ENCODE measurements at regions not wholly inside any gene's neighbourhood (a gene's known extent, or its start where the extent isn't known, plus 50 kb on each side); places are given as distances from the start of the nearest gene placed in this dataset.
"Not testable (repeated sequence)": the region's sequence is repeated elsewhere in the genome, so short reads cannot be mapped to it uniquely, and the experiment has no call there.

DNA sequence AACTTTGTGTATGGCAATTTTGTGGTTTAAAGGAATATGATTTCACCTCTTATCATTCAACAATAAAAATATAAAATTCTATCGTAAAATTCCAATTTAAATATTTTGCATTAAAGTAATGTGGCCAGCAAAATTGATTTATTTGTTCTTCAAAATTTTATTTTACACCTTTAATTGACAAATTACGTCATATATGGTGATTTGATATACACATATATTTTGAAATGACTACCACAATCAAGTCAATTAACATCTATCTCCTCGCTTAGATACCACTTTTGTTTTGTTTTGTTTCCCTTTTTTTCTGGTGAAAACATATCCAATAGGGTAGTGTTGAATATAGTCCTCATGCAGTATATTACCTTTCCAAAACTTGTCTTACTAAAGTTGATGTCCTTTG is 467.6 kb upstream of the HS3ST5 start:
- Histone ChIP-seq H3K36me3 (ENCODE audit: insufficient read depth, low read length) (no peaks in the 10 kb centered on the region), H3K4me3 (ENCODE audit: low read length) (no peak overlapping the region)
- WGBS = no CpG with 5 or more reads among the region's 3 CpGs

DNA sequence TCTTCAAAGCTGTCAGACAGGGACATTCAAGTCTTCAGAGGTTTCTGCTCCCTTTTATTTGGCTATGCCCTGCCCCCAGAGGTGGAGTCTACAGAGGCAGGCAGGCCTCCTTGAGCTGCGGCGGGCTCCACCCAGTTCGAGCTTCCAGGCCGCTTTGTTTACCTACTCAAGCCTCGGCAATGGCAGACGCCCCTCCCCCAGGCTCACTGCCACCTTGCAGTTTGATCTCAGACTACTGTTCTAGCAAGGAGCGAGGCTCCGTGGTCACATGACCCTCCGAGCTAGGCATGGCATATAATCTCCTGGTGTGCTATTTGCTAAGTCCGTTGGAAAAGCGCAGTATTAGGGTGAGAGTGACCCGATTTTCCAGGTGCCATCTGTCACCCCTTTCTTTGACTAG is 462.6 kb upstream of the HS3ST5 start:
- not testable (repeated sequence) for H3K9ac ChIP-seq (ENCODE audit: low read depth, low read length); H3K36me3 ChIP-seq (ENCODE audit: insufficient read depth, low read length); H3K4me3 ChIP-seq (ENCODE audit: low read length); H3K9me3 ChIP-seq (ENCODE audit: insufficient read depth, low read depth, low read length); H3K27me3 ChIP-seq (ENCODE audit: insufficient read depth, low read length); H3K27ac ChIP-seq (ENCODE audit: low read depth, low read length); H3K4me1 ChIP-seq (ENCODE audit: insufficient read depth, low read length)
- WGBS = 96% methylated on average over 12 of the region's 12 CpGs

More for the DNA sequence above, 467.6 kb upstream of the HS3ST5 start:
- Histone ChIP-seq H3K27ac (ENCODE audit: low read depth, low read length) (no peak overlapping the region), H3K4me1 (ENCODE audit: insufficient read depth, low read length) (no peaks in the 10 kb centered on the region), H3K27me3 (ENCODE audit: insufficient read depth, low read length) (no peaks in the 10 kb centered on the region), H3K9ac (ENCODE audit: low read depth, low read length) (no peak overlapping the region), H3K9me3 (ENCODE audit: insufficient read depth, low read depth, low read length) (peaks cover 7% of the 10 kb centered on the region; the same call in 1 of the 2 replicates)

DNA sequence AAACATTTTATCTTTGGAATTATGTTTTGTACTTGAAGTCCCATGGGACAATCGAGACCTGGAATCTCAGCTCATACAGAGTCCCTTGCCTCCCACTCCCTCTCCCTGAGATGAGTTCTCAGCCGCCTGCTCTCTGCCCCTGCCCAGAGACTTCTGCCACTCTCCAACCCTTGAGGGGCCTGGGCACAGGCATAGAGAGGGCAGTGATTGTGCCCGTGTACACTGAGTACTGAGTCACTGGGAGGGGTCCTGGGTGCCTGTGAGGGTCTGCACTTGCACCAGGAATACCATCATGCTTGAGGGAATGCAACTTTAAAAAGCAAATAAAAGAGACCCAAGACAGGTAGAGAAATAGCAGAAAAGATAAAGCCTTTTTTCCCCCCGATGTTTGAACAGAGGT is 453.8 kb upstream of the HS3ST5 start:
- no peaks in the 10 kb centered on the region for H3K4me1 ChIP-seq (ENCODE audit: insufficient read depth, low read length)
- H3K9me3 ChIP-seq (ENCODE audit: insufficient read depth, low read depth, low read length) = no peaks in the 10 kb centered on the region
- 92% methylated on average over 4 of the region's 4 CpGs for WGBS
- H3K27ac ChIP-seq (ENCODE audit: low read depth, low read length) = no peak overlapping the region
- no peaks in the 10 kb centered on the region for H3K27me3 ChIP-seq (ENCODE audit: insufficient read depth, low read length)
- H3K9ac ChIP-seq (ENCODE audit: low read depth, low read length) = no peak overlapping the region
- H3K4me3 ChIP-seq (ENCODE audit: low read length) = no peak overlapping the region
- no peaks in the 10 kb centered on the region for H3K36me3 ChIP-seq (ENCODE audit: insufficient read depth, low read length)

DNA sequence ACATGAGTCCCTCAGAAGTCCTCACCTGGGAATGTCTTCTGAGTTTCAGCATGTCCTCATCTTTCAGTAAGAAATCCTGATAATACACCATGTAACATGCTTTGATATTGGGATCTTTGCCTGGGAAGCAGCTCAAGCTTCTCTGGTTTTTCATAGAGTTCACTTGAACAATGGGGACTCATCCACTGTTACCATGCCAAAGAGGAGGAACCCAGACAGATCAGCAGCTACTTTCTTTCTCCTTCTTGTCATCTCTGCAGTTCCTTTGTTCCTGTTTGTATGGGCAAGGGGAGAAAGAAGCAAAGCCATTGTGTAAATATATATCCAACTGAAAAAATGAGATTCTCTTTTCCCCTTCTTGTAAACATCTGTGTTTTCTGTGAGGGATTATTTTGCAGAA is 450.6 kb upstream of the HS3ST5 start:
- no peaks in the 10 kb centered on the region for H3K27me3 ChIP-seq (ENCODE audit: insufficient read depth, low read length)
- no peak overlapping the region for H3K4me3 ChIP-seq (ENCODE audit: low read length)
- no peaks in the 10 kb centered on the region for H3K4me1 ChIP-seq (ENCODE audit: insufficient read depth, low read length)
- H3K9me3 ChIP-seq (ENCODE audit: insufficient read depth, low read depth, low read length) = no peaks in the 10 kb centered on the region
- no peak overlapping the region for H3K27ac ChIP-seq (ENCODE audit: low read depth, low read length)
- no peak overlapping the region for H3K9ac ChIP-seq (ENCODE audit: low read depth, low read length)
- H3K36me3 ChIP-seq (ENCODE audit: insufficient read depth, low read length) = no peaks in the 10 kb centered on the region

DNA sequence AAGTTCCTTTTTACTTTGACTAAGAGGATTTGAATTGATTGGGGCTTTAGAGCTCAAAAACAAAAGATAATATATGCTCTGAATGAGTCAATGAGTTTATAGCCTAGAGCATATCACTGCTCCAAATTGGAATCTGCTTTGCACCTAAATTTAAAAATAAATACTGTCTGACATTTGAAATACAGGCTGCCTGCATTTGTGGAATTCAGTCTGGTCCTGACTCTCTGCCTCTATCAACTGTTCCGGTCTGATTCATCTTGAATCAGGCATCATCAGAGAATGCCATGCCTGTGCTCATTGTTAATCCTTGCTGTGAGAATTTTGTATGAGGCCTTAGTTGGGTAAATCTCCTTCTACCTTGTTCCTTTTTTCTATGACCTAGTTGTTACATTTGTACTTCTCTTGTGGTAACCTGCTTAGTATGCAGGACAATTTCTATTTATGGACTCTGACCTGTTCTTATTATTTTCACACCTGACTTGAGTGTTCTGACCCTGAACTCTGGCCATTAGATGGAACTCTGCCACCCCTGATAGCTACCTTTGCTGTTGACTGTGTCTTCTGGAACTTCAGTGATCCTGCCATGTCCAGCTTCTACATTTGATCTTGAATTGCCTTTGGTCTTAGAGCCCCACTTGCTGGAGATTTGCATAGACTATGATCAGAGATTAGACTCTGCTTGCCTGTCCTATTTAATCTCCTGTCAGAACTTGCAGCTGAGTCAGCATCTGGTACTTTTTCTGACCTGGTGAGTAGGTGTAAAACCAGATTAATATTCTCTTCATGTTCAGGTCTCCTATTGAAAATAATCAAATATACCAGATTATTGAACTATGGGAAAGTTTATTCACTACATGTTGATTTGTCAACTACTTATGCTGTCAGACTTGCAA is 442.7 kb upstream of the HS3ST5 start:
- Histone ChIP-seq H3K27ac (ENCODE audit: low read depth, low read length) (no peak overlapping the region), H3K36me3 (ENCODE audit: insufficient read depth, low read length) (no peaks in the 10 kb centered on the region), H3K4me3 (ENCODE audit: low read length) (no peak overlapping the region), H3K4me1 (ENCODE audit: insufficient read depth, low read length) (no peaks in the 10 kb centered on the region), H3K9ac (ENCODE audit: low read depth, low read length) (no peak overlapping the region), H3K27me3 (ENCODE audit: insufficient read depth, low read length) (no peaks in the 10 kb centered on the region), H3K9me3 (ENCODE audit: insufficient read depth, low read depth, low read length) (peaks cover 7% of the 10 kb centered on the region; the same call in 1 of the 2 replicates)
- 97% methylated on average over 1 of the region's 1 CpG for WGBS

DNA sequence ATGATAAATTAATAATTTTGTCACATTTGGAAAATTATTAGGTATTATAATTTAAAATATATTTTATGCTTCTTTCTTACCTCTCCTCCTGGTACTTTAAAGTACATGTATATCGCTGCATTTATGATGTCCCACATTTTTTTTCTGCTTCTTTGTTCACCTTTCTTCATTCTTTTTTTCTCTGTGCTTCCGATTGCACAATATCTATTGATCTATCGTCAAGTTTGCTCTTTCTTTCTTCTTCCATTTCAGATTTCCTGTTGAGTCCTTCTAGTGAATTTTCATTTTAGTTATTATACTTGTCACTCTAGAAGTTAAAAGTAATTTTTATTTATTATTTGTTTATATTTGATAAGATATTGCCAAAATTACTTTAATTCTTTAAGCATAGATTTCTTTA is 441.0 kb upstream of the HS3ST5 start:
- 80% methylated on average over 3 of the region's 3 CpGs for WGBS
- Histone ChIP-seq H3K9ac (ENCODE audit: low read depth, low read length) (no peak overlapping the region), H3K27me3 (ENCODE audit: insufficient read depth, low read length) (no peaks in the 10 kb centered on the region), H3K4me1 (ENCODE audit: insufficient read depth, low read length) (no peaks in the 10 kb centered on the region), H3K9me3 (ENCODE audit: insufficient read depth, low read depth, low read length) (peaks cover 7% of the 10 kb centered on the region; the same call in 1 of the 2 replicates), H3K27ac (ENCODE audit: low read depth, low read length) (no peak overlapping the region), H3K36me3 (ENCODE audit: insufficient read depth, low read length) (no peaks in the 10 kb centered on the region), H3K4me3 (ENCODE audit: low read length) (no peak overlapping the region)

DNA sequence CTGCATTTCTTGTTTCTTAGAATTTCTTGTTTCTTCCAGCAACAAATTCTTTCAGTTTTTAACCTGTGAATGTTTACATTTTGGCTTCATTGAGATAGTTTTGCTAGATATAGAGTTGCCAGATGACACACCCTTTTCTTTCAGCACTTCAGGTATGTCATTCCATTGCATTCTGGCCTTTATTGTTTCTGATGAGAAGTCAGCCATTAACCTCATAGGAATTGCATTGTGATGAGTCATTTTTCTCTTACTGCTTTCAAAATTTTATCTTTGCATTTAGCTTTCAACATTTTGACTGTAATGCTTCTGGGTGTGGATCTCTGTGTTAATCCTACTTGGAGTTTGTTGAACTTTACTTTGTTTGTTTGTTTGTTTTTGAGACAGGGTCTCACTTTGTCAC is 440.3 kb upstream of the HS3ST5 start:
- Histone ChIP-seq H3K27ac (ENCODE audit: low read depth, low read length) (no peak overlapping the region), H3K9me3 (ENCODE audit: insufficient read depth, low read depth, low read length) (peaks cover 7% of the 10 kb centered on the region; the same call in 1 of the 2 replicates), H3K4me3 (ENCODE audit: low read length) (no peak overlapping the region), H3K27me3 (ENCODE audit: insufficient read depth, low read length) (no peaks in the 10 kb centered on the region), H3K9ac (ENCODE audit: low read depth, low read length) (no peak overlapping the region), H3K36me3 (ENCODE audit: insufficient read depth, low read length) (no peaks in the 10 kb centered on the region), H3K4me1 (ENCODE audit: insufficient read depth, low read length) (no peaks in the 10 kb centered on the region)

DNA sequence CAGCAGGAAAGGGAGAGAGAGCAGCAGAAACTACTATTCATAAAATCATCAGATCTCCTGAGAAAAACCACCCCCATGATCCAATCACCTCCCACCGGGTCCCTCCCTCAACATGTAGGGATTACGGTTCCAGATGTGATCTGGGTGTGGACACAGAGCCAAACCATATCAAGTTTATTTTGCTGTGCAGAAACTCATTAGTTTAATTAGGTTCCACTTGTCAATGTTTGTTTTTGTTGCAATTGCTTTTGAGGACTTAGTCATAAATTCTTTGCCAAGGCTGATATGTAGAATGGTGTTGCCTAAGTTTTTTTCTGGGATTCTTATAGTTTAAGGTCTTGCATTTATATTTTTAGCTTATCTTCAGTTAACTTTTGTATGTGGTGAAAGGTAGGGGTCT is 422.0 kb upstream of the HS3ST5 start:
- no peaks in the 10 kb centered on the region for H3K36me3 ChIP-seq (ENCODE audit: insufficient read depth, low read length)
- no peak overlapping the region for H3K27ac ChIP-seq (ENCODE audit: low read depth, low read length)
- WGBS = 97% methylated on average over 2 of the region's 2 CpGs
- no peaks in the 10 kb centered on the region for H3K9me3 ChIP-seq (ENCODE audit: insufficient read depth, low read depth, low read length)
- no peak overlapping the region for H3K4me3 ChIP-seq (ENCODE audit: low read length)
- no peaks in the 10 kb centered on the region for H3K27me3 ChIP-seq (ENCODE audit: insufficient read depth, low read length)
- H3K4me1 ChIP-seq (ENCODE audit: insufficient read depth, low read length) = no peaks in the 10 kb centered on the region
- no peak overlapping the region for H3K9ac ChIP-seq (ENCODE audit: low read depth, low read length)

DNA sequence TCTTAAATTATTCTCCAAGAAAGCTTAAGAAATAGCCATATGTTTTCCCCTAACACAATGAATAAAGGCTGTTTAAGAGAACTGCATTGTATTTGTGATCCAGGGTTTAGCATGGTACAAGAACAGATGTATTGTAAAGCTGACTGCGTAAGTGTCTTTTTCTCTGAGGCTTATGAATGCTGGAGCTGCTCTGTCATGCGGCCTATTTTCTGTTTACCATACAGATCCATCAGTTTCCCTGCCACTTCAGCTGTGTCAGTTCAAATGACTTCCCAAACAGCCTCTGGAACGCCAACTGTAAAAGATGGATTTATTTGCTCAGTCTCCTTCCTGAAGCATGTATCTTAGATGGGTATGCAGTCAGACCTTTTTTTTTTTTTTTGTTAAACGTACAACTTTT is 419.3 kb upstream of the HS3ST5 start:
- WGBS = 90% methylated on average over 4 of the region's 4 CpGs
- Histone ChIP-seq H3K4me3 (ENCODE audit: low read length) (no peak overlapping the region), H3K4me1 (ENCODE audit: insufficient read depth, low read length) (no peaks in the 10 kb centered on the region)

DNA sequence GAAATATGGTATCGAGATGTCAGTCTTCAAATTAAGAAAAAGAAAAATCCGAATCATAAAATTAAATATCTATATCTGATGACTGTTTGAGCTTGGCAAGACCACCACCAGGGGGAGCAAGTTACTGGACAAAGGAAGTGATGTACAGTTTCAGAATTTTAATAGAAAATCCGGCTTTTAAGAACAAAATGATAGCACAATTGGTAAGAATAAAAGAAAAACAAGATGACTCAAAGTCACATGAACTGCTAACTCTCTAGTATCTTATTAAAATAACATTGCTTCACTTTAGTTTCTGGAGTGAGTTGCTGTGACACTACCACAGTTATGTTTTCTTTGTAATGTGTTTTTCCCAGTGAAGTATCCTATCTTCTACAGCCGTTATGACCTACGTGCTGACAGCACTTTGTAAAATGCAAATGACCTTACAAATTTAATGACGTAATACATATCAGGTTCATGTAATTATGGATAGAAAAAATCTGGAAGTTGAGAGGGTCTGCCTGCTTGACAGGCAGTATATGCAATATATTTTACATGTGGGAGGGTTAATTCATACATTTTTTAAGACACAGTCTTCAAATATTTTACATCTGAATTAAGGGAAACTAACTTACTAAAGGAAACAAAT is 405.3 kb upstream of the HS3ST5 start:
- Histone ChIP-seq H3K9me3 (ENCODE audit: insufficient read depth, low read depth, low read length) (no peaks in the 10 kb centered on the region), H3K27ac (ENCODE audit: low read depth, low read length) (no peak overlapping the region), H3K27me3 (ENCODE audit: insufficient read depth, low read length) (no peaks in the 10 kb centered on the region), H3K36me3 (ENCODE audit: insufficient read depth, low read length) (no peaks in the 10 kb centered on the region), H3K9ac (ENCODE audit: low read depth, low read length) (no peak overlapping the region), H3K4me3 (ENCODE audit: low read length) (no peak overlapping the region), H3K4me1 (ENCODE audit: insufficient read depth, low read length) (no peaks in the 10 kb centered on the region)
- WGBS = 56% methylated on average over 1 of the region's 6 CpGs

More for the DNA sequence above, 419.3 kb upstream of the HS3ST5 start:
- no peak overlapping the region for H3K9ac ChIP-seq (ENCODE audit: low read depth, low read length)
- no peaks in the 10 kb centered on the region for H3K27me3 ChIP-seq (ENCODE audit: insufficient read depth, low read length)
- H3K27ac ChIP-seq (ENCODE audit: low read depth, low read length) = no peak overlapping the region
- no peaks in the 10 kb centered on the region for H3K36me3 ChIP-seq (ENCODE audit: insufficient read depth, low read length)
- H3K9me3 ChIP-seq (ENCODE audit: insufficient read depth, low read depth, low read length) = no peaks in the 10 kb centered on the region

DNA sequence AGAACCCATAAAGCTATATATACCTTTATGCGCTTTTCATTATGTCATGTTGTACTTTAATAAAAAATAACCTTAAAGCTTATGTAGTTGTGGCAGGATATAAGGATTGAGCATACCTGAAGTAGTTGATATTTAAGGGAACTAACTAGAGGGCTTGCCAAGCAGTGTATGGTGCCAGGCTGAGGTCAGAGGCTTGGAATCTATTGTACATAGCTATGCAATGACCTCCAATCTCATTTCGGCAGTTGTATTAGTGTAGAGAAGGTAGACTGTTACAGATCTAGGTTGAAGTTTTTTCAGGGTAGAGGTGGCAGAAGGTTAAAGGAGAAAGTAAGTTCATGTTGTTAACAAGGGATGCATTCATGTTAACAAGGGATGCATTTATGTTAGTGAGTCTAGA is 397.7 kb upstream of the HS3ST5 start:
- H3K36me3 ChIP-seq (ENCODE audit: insufficient read depth, low read length) = no peaks in the 10 kb centered on the region
- H3K9ac ChIP-seq (ENCODE audit: low read depth, low read length) = no peak overlapping the region
- 94% methylated on average over 1 of the region's 2 CpGs for WGBS
- no peak overlapping the region for H3K27ac ChIP-seq (ENCODE audit: low read depth, low read length)
- no peaks in the 10 kb centered on the region for H3K4me1 ChIP-seq (ENCODE audit: insufficient read depth, low read length)
- H3K9me3 ChIP-seq (ENCODE audit: insufficient read depth, low read depth, low read length) = no peaks in the 10 kb centered on the region
- H3K27me3 ChIP-seq (ENCODE audit: insufficient read depth, low read length) = no peaks in the 10 kb centered on the region
- H3K4me3 ChIP-seq (ENCODE audit: low read length) = no peak overlapping the region
